K562 (cell line): ENCODE measurements at regions not wholly inside any gene's neighbourhood (a gene's known extent, or its start where the extent isn't known, plus 50 kb on each side); places are given as distances from the start of the nearest gene placed in this dataset.

Source experiments
- ATAC-seq: fragments of 200-7000 bp; cut with Tn5 transposase; 3 replicates; pipeline ENCODE4 v1.9.1; 2020; ENCODE audit warnings: moderate library complexity
- BruUV-seq: library from RNA; stranded (reverse); fragments of 400-500 nt; replicated peaks from 2 replicates; lab custom pipeline; 2021; lab: Mats Ljungman, UMichigan
- CTCF ChIA-PET: fragments of 300-600 bp; formaldehyde crosslinking; extraction: SDS; loops from one replicate; lab custom pipeline; 2021; ENCODE audit warnings: low intra/inter-chr PET ratio; lab: Yijun Ruan, JAX
- POLR2A ChIA-PET: fragments of 300-600, 350-650 bp; sonication (Branson Sonifier 250); formaldehyde crosslinking; extraction: SDS; loops from one replicate; lab custom pipeline; 2021; ENCODE audit warnings: antibody characterized with exemption, inconsistent platforms; lab: Yijun Ruan, JAX
- DNase-seq, 4 experiments: peaks; one replicate each; pipeline versions ENCODE4 v3.0.0 to v3.0.0-alpha.2; 2011 to 2018; ENCODE audit warnings: low spot score in 3 of 4, mixed read lengths in 3 of 4; ENCODE audit errors: extremely low read depth in 1 of 4
- FAIRE-seq: peaks from 2 replicates; lab custom pipeline; 2011; peaks lifted over from hg19 to GRCh38; lab: Jason Lieb, UNC
- H2AFZ ChIP-seq: 2 replicates; pipeline ENCODE4 v1.6.0; 2011; ENCODE audit warnings: low read depth, low read length, control low read depth, inconsistent platforms
- H3K27ac ChIP-seq: fragments of 200-600 bp; 3 replicates; pipeline ENCODE4 v1.8.0; 2011; ENCODE audit warnings: low read depth, mild to moderate bottlenecking, control low read depth, inconsistent platforms, low read length, moderate library complexity, mixed read lengths; ENCODE audit errors: extremely low read depth
- H3K27me3 ChIP-seq, 2 experiments: fragments of 300-600 bp in 1 of 2; 2 replicates in 1 of 2; 3 replicates in 1 of 2; pipeline versions ENCODE4 v1.6.0 to v1.8.0; 2011; ENCODE audit warnings: inconsistent platforms in 2 of 2, low read length in 2 of 2, mild to moderate bottlenecking in 1 of 2, mixed read lengths in 1 of 2, moderate library complexity in 1 of 2; ENCODE audit not compliant: control insufficient read depth in 2 of 2, insufficient read depth in 2 of 2
- H3K36me3 ChIP-seq: fragments of 300-600 bp; 3 replicates; pipeline ENCODE4 v1.8.0; 2011; ENCODE audit warnings: mild to moderate bottlenecking, low read length, inconsistent platforms; ENCODE audit not compliant: control insufficient read depth, insufficient read depth
- H3K4me1 ChIP-seq, 2 experiments: fragments of 200-600 bp in 1 of 2; replicated peaks in 1 of 2; 2 replicates in 1 of 2; 3 replicates in 1 of 2; pipeline versions ENCODE4 v1.5.1 to v1.8.0; 2011; ENCODE audit warnings: inconsistent platforms in 2 of 2, low read length in 2 of 2, mild to moderate bottlenecking in 1 of 2, mixed read lengths in 1 of 2, moderate library complexity in 1 of 2; ENCODE audit not compliant: control insufficient read depth in 2 of 2, insufficient read depth in 2 of 2
- H3K4me2 ChIP-seq: 2 replicates; pipeline ENCODE4 v1.6.1; 2011; ENCODE audit warnings: low read length, control low read depth, inconsistent platforms, mixed read lengths; ENCODE audit not compliant: insufficient read depth
- H3K4me3 ChIP-seq: fragments of 200-600 bp; sonication (generic), shearing (Covaris generic); 2 replicates; pipeline ENCODE4 v1.5.1; 2016; ENCODE audit warnings: control low read depth, inconsistent platforms
- H3K79me2 ChIP-seq: fragments of 200-600 bp; 3 replicates; pipeline ENCODE4 v1.8.0; 2011; ENCODE audit warnings: low read length, inconsistent platforms; ENCODE audit not compliant: control insufficient read depth, insufficient read depth
- H3K9ac ChIP-seq, 2 experiments: 2 replicates each; pipeline versions ENCODE4 v1.6.0 to v1.6.1; 2011; ENCODE audit warnings: low read depth in 2 of 2, low read length in 2 of 2, control low read depth in 1 of 2, inconsistent platforms in 1 of 2, mild to moderate bottlenecking in 1 of 2, mixed read lengths in 1 of 2; ENCODE audit not compliant: insufficient read depth in 1 of 2
- H3K9me1 ChIP-seq: one replicate; pipeline ENCODE4 v1.6.0; 2011; ENCODE audit warnings: inconsistent platforms, mild to moderate bottlenecking, low read length, moderate library complexity; ENCODE audit not compliant: control insufficient read depth, insufficient read depth
- H3K9me3 ChIP-seq: replicated peaks from 2 replicates; pipeline ENCODE4 v1.5.1; 2011; ENCODE audit warnings: low read depth, low read length, inconsistent platforms; ENCODE audit not compliant: control insufficient read depth, insufficient read depth
- H4K20me1 ChIP-seq: replicated peaks from 2 replicates; pipeline ENCODE4 v1.6.1; 2011; ENCODE audit warnings: low read length, inconsistent platforms, mixed read lengths; ENCODE audit not compliant: control insufficient read depth, insufficient read depth
- ATF2 ChIP-seq: sonication (generic); formaldehyde crosslinking; IDR thresholded peaks from 2 replicates; pipeline ENCODE4 v1.8.1; 2022; ENCODE audit warnings: missing genetic modification reagents
- BCLAF1 ChIP-seq, 2 experiments: fragments of 450-650 bp in 1 of 2; IDR thresholded peaks; 2 replicates each; pipeline ENCODE4 v1.6.1; 2011 to 2017; ENCODE audit warnings: low read depth in 2 of 2, antibody characterized with exemption in 1 of 2, borderline replicate concordance in 1 of 2, low read length in 1 of 2, mild to moderate bottlenecking in 1 of 2, mixed read lengths in 1 of 2; ENCODE audit not compliant: control insufficient read depth in 1 of 2
- ZBTB40 ChIP-seq, 2 experiments: fragments of 450-650 bp in 1 of 2; sonication (generic) in 1 of 2; formaldehyde crosslinking in 1 of 2; IDR thresholded peaks; 2 replicates each; pipeline versions ENCODE4 v1.7.1 to v1.9.0; 2016 to 2022; ENCODE audit warnings: inconsistent platforms in 1 of 2, mild to moderate bottlenecking in 1 of 2, missing genetic modification reagents in 1 of 2
- ZNF146 ChIP-seq: IDR thresholded peaks from one replicate; pipeline ENCODE4 v1.6.1; 2018; ENCODE audit warnings: missing compliant biosample characterization; ENCODE audit not compliant: unreplicated experiment
- ZNF512 ChIP-seq: IDR thresholded peaks from 2 replicates; pipeline ENCODE4 v1.6.1; 2016; ENCODE audit warnings: missing genetic modification characterization, missing compliant biosample characterization
- WGBS: fragments of 100-300 bp; shearing (Covaris generic); methylation state at CpG from one replicate; pipeline ENCODE4 v1.1.6; 2016; ENCODE audit warnings: low coverage, mixed read lengths; ENCODE audit not compliant: insufficient coverage; ENCODE audit errors: missing lambda C conversion rate; 5-methylcytosine and 5-hydroxymethylcytosine counted together
- in situ Hi-C: fragments of 300-500 bp; cut with MboI; formaldehyde crosslinking; loops from 4 replicates; pipeline ENCODE4 v1.15.0; 2018; ENCODE audit warnings: inconsistent platforms, mixed read lengths
- intact Hi-C: fragments of 100-400 bp; cut with micrococcal nuclease; formaldehyde crosslinking; loops from 2 replicates; pipeline ENCODE4 v1.14.2; 2022

GRCh38 chr5:133769842-133770241 is 157.5 kb upstream of the FSTL4 start:
- CTCF ChIA-PET = no interaction called here
- WGBS = 0% methylated on average over 1 of the region's 1 CpG
- no peak for TF ChIP-seq BCLAF1 (IDR thresholded peaks at IDR 0.05; ENCODE audit: borderline replicate concordance in 1 of 2, control insufficient read depth in 1 of 2, low read depth in 2 of 2, low read length in 1 of 2)
- TF ChIP-seq ZNF146 (CRISPR knock-in tag) = peak; percentile 52
- no peak for TF ChIP-seq ZBTB40 (IDR thresholded peaks at IDR 0.05)
- no peak for TF ChIP-seq ZBTB40 (CRISPR knock-in tag; IDR thresholded peaks at IDR 0.05)
- no peak for TF ChIP-seq ZNF512
- TF ChIP-seq ATF2 (CRISPR knock-in tag) = no peak

More at GRCh38 chr5:133769842-133770241, 157.5 kb upstream of the FSTL4 start:
- Histone ChIP-seq H3K9me1 (no peaks in the 10 kb centered on the region), H3K9me3 (no peaks in the 10 kb centered on the region), H3K9ac (no peak overlapping the region), H3K27me3 (peaks cover 0 to 12% of the 10 kb centered on the region in 2 experiments; a peak in 2 of 5 replicates), H2AFZ (no peak overlapping the region), H3K27ac (no peak overlapping the region), H4K20me1 (no peaks in the 10 kb centered on the region), H3K4me1 (no peaks in the 10 kb centered on the region), H3K36me3 (no peaks in the 10 kb centered on the region), H3K4me2 (no peak overlapping the region), H3K79me2 (no peaks in the 10 kb centered on the region), H3K4me3 (no peak overlapping the region)
- intact Hi-C loops = no loop called here
- BruUV-seq = no TSS peak
- ATAC-seq (no peak), DNase-seq (no peak), FAIRE-seq (no peak)
- in situ Hi-C loops = no loop called here
- POLR2A ChIA-PET = no interaction called here
